Esophagus (tissue), 2 donors: ENCODE measurements at regions not wholly inside any gene's neighbourhood (a gene's known extent, or its start where the extent isn't known, plus 50 kb on each side); places are given as distances from the start of the nearest gene placed in this dataset.
"Not testable (repeated sequence)": the region's sequence is repeated elsewhere in the genome, so short reads cannot be mapped to it uniquely, and the experiment has no call there.

ENCODE experiments used
- H3K27ac ChIP-seq, 2 donors: one replicate each; pipeline ENCODE4 v1.5.1; 2013; ENCODE audit warnings: low read depth in 2 of 2, mild to moderate bottlenecking in 2 of 2, inconsistent platforms in 1 of 2, low read length in 1 of 2, moderate library complexity in 1 of 2
- H3K27me3 ChIP-seq, 2 donors: one replicate each; pipeline ENCODE4 v1.6.1; 2013; ENCODE audit warnings: low read length in 2 of 2, control low read depth in 1 of 2, mild to moderate bottlenecking in 1 of 2; ENCODE audit not compliant: insufficient read depth in 2 of 2, control insufficient read depth in 1 of 2
- H3K36me3 ChIP-seq, 2 donors: one replicate each; pipeline ENCODE4 v1.6.1; 2013; ENCODE audit warnings: low read length in 1 of 2; ENCODE audit not compliant: control insufficient read depth in 2 of 2, insufficient read depth in 2 of 2
- H3K4me1 ChIP-seq, 2 donors: one replicate each; pipeline ENCODE4 v1.6.1; 2013; ENCODE audit warnings: low read length in 1 of 2; ENCODE audit not compliant: control insufficient read depth in 2 of 2, insufficient read depth in 2 of 2
- H3K4me3 ChIP-seq, 2 donors: one replicate each; pipeline ENCODE4 v1.5.1; 2013; ENCODE audit warnings: low read length in 2 of 2, mild to moderate bottlenecking in 2 of 2, low read depth in 1 of 2, moderate library complexity in 1 of 2
- H3K9me3 ChIP-seq, 2 donors: one replicate each; pipeline ENCODE4 v1.6.1; 2013; ENCODE audit warnings: mild to moderate bottlenecking in 2 of 2, low read depth in 1 of 2, low read length in 1 of 2, moderate library complexity in 1 of 2; ENCODE audit not compliant: control insufficient read depth in 2 of 2, insufficient read depth in 1 of 2
- WGBS, 2 donors: extraction: QIAGEN DNeasy Blood & Tissue Kit; methylation state at CpG; one replicate each; pipeline ENCODE4 v1.1.7; 2013; 5-methylcytosine and 5-hydroxymethylcytosine counted together
- donor health status: healthy with polysubstance abuse.
- donor health status: Bipolar disorder and iron deficiency.

GRCh38 chr3:177490626-177491025 is 293.3 kb upstream of the TBL1XR1 start:
- WGBS, 2 donors = 42 to 59% methylated on average over 3 of the region's 3 CpGs
- no peaks in the 10 kb centered on the region for H3K36me3 ChIP-seq
- H3K27me3 ChIP-seq = no peaks in the 10 kb centered on the region
- no peak overlapping the region for H3K4me3 ChIP-seq
- H3K27ac ChIP-seq = no peak overlapping the region
- no peaks in the 10 kb centered on the region for H3K9me3 ChIP-seq
- no peaks in the 10 kb centered on the region for H3K4me1 ChIP-seq

- 40 to 51% methylated on average over 7 of the region's 7 CpGs for WGBS, 2 donors
- no peak overlapping the region for H3K27ac ChIP-seq
- H3K4me3 ChIP-seq = no peak overlapping the region
Measured at GRCh38 chr3:177491296-177492032, 294.2 kb upstream of the TBL1XR1 start.

GRCh38 chr3:177493091-177493490 is 295.8 kb upstream of the TBL1XR1 start:
- H3K27ac ChIP-seq = no peak overlapping the region
- H3K4me3 ChIP-seq = no peak overlapping the region
- 89 to 90% methylated on average over 2 of the region's 2 CpGs for WGBS, 2 donors
- H3K36me3 ChIP-seq = no peaks in the 10 kb centered on the region
- no peaks in the 10 kb centered on the region for H3K4me1 ChIP-seq
- no peaks in the 10 kb centered on the region for H3K9me3 ChIP-seq
- no peaks in the 10 kb centered on the region for H3K27me3 ChIP-seq

More at GRCh38 chr3:177491296-177492032, 294.2 kb upstream of the TBL1XR1 start:
- no peaks in the 10 kb centered on the region for H3K9me3 ChIP-seq
- no peaks in the 10 kb centered on the region for H3K36me3 ChIP-seq
- H3K27me3 ChIP-seq = no peaks in the 10 kb centered on the region
- H3K4me1 ChIP-seq = no peaks in the 10 kb centered on the region

GRCh38 chr3:177494216-177494615 is 296.9 kb upstream of the TBL1XR1 start:
- 93 to 99% methylated on average over 3 of the region's 3 CpGs for WGBS, 2 donors
- H3K4me3 ChIP-seq = no peak overlapping the region
- H3K9me3 ChIP-seq = no peaks in the 10 kb centered on the region

GRCh38 chr3:177495566-177495965 is 298.3 kb upstream of the TBL1XR1 start:
- H3K27ac ChIP-seq = no peak overlapping the region
- no peaks in the 10 kb centered on the region for H3K9me3 ChIP-seq

More at GRCh38 chr3:177494216-177494615, 296.9 kb upstream of the TBL1XR1 start:
- H3K36me3 ChIP-seq = no peaks in the 10 kb centered on the region
- H3K27ac ChIP-seq = no peak overlapping the region
- H3K27me3 ChIP-seq = no peaks in the 10 kb centered on the region
- peaks cover 0 to 3% of the 10 kb centered on the region in 2 donors for H3K4me1 ChIP-seq

GRCh38 chr3:177498037-177498857 is 301.0 kb upstream of the TBL1XR1 start:
- no peak overlapping the region for H3K4me3 ChIP-seq
- 46 to 50% methylated on average over 5 of the region's 5 CpGs for WGBS, 2 donors

More at GRCh38 chr3:177495566-177495965, 298.3 kb upstream of the TBL1XR1 start:
- Histone ChIP-seq H3K4me1 (peaks cover 0 to 3% of the 10 kb centered on the region in 2 donors), H3K36me3 (no peaks in the 10 kb centered on the region), H3K4me3 (no peak overlapping the region), H3K27me3 (no peaks in the 10 kb centered on the region)

GRCh38 chr3:177499039-177499438 is 301.8 kb upstream of the TBL1XR1 start:
- H3K27ac ChIP-seq, H3K4me1 ChIP-seq, H3K27me3 ChIP-seq, H3K4me3 ChIP-seq, H3K9me3 ChIP-seq, H3K36me3 ChIP-seq: not testable (repeated sequence)
- WGBS, 2 donors = 93 to 97% methylated on average over 2 of the region's 2 CpGs

More at GRCh38 chr3:177498037-177498857, 301.0 kb upstream of the TBL1XR1 start:
- peaks cover 0 to 3% of the 10 kb centered on the region in 2 donors for H3K4me1 ChIP-seq
- no peaks in the 10 kb centered on the region for H3K27me3 ChIP-seq
- no peaks in the 10 kb centered on the region for H3K36me3 ChIP-seq
- H3K9me3 ChIP-seq = no peaks in the 10 kb centered on the region
- H3K27ac ChIP-seq = peak overlapping the region in 1 of 2 donors; percentile 36

GRCh38 chr3:177499779-177500423 is 302.6 kb upstream of the TBL1XR1 start:
- Histone ChIP-seq H3K4me3 (no peak overlapping the region), H3K27me3 (no peaks in the 10 kb centered on the region), H3K4me1 (peaks cover 0 to 3% of the 10 kb centered on the region in 2 donors), H3K36me3 (no peaks in the 10 kb centered on the region), H3K9me3 (no peaks in the 10 kb centered on the region), H3K27ac (no peak overlapping the region)
- 79 to 95% methylated on average over 8 of the region's 8 CpGs for WGBS, 2 donors

- WGBS, 2 donors = 78 to 83% methylated on average over 2 of the region's 2 CpGs
- Histone ChIP-seq H3K4me3 (no peak overlapping the region), H3K27ac (no peak overlapping the region), H3K9me3 (no peaks in the 10 kb centered on the region), H3K27me3 (no peaks in the 10 kb centered on the region), H3K36me3 (no peaks in the 10 kb centered on the region), H3K4me1 (no peaks in the 10 kb centered on the region)
Measured at GRCh38 chr3:177510693-177511216, 313.5 kb upstream of the TBL1XR1 start.
